ENCODE measurements at regions not wholly inside any gene's neighbourhood (a gene's known extent, or its start where the extent isn't known, plus 50 kb on each side); places are given as distances from the start of the nearest gene placed in this dataset.

GRCh38 chr6:4672772-4673171, 103.4 kb upstream of the CDYL start:
- Histone ChIP-seq H3K4me1 (ENCODE audit: control insufficient read depth in 1 of 2, insufficient read depth in 2 of 2, low read length in 2 of 2) (peaks cover 0 to 5% of the 10 kb centered on the region in 2 experiments), H3K36me3 (ENCODE audit: control insufficient read depth in 1 of 2, insufficient read depth in 2 of 2, low read length in 2 of 2) (no peaks in the 10 kb centered on the region)

DNA sequence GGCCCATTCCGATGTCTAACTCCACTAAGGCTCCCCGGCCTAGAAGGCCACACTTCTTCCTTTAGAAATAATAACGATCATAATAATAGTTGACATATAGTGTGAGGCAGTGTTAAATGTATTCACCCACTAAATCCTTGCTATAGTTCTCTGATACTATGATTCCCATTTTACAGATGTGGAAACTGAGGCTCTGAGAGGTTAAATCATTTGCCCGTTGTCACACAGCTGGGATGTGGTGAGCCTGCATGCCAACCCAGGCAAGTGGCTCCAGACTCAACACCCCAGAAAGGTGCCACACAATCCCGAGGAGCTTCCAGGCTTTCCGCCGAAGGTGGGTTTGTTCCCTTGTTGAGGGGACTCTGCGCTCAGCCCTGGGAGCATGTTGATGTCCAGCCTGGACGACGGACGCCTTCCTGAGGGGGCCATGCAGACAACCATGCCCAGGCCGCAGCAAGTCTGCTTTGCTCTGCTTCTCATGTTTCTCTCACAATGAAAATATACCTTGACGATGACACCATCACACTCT, 104.6 kb upstream of the CDYL start:
- Histone ChIP-seq H3K4me2 (ENCODE audit: low read length) (no peak overlapping the region), H3K4me1 (ENCODE audit: control insufficient read depth in 1 of 2, insufficient read depth in 2 of 2, low read length in 2 of 2) (no peaks in the 10 kb centered on the region), H3K4me3 (ENCODE audit: low read depth, low read length) (no peak overlapping the region), H2BK5ac (ENCODE audit: low read depth, low read length, poor library complexity) (no peak overlapping the region), H3K79me2 (ENCODE audit: control insufficient read depth, insufficient read depth, low read length, poor library complexity) (no peaks in the 10 kb centered on the region), H3K9ac (ENCODE audit: low read length) (no peak overlapping the region), H4K91ac (ENCODE audit: low read depth, low read length) (no peak overlapping the region), H3K36me3 (ENCODE audit: control insufficient read depth in 1 of 2, insufficient read depth in 2 of 2, low read length in 2 of 2) (no peaks in the 10 kb centered on the region), H3K18ac (ENCODE audit: low read length) (no peak overlapping the region), H3K9me3 (ENCODE audit: insufficient read depth, low read depth, low read length) (no peaks in the 10 kb centered on the region), H3K27me3 (ENCODE audit: insufficient read depth, low read length) (no peaks in the 10 kb centered on the region), H3K4ac (ENCODE audit: low read depth, low read length) (no peak overlapping the region), H3K23ac (ENCODE audit: low read length) (no peak overlapping the region), H3K79me1 (ENCODE audit: low read length) (no peaks in the 10 kb centered on the region), H2BK120ac (ENCODE audit: insufficient read depth, low read length, poor library complexity) (no peak overlapping the region), H4K12ac (ENCODE audit: low read depth, low read length) (no peak overlapping the region), H3K27ac (ENCODE audit: low read depth, low read length) (no peak overlapping the region), H2AK5ac (ENCODE audit: low read length) (no peak overlapping the region), H4K8ac (ENCODE audit: low read depth, low read length) (no peak overlapping the region), H2AFZ (ENCODE audit: insufficient read depth, low read length, poor library complexity) (no peak overlapping the region), H3K14ac (ENCODE audit: low read length) (no peak overlapping the region), H2BK12ac (ENCODE audit: low read length) (no peak overlapping the region)
- DNase-seq = no peak
- WGBS (ENCODE audit: extremely low coverage, insufficient coverage, insufficient read length) = no CpG with 5 or more reads among the region's 13 CpGs

More at GRCh38 chr6:4672772-4673171, 103.4 kb upstream of the CDYL start:
- H3K4me3 ChIP-seq (ENCODE audit: low read depth, low read length) = no peak overlapping the region
- H2BK120ac ChIP-seq (ENCODE audit: insufficient read depth, low read length, poor library complexity) = no peak overlapping the region
- no peak overlapping the region for H4K8ac ChIP-seq (ENCODE audit: low read depth, low read length)
- H3K79me1 ChIP-seq (ENCODE audit: low read length) = no peaks in the 10 kb centered on the region
- H2BK5ac ChIP-seq (ENCODE audit: low read depth, low read length, poor library complexity) = no peak overlapping the region
- no peak overlapping the region for H2AFZ ChIP-seq (ENCODE audit: insufficient read depth, low read length, poor library complexity)
- H3K23ac ChIP-seq (ENCODE audit: low read length) = no peak overlapping the region
- H3K18ac ChIP-seq (ENCODE audit: low read length) = no peak overlapping the region
- H3K27me3 ChIP-seq (ENCODE audit: insufficient read depth, low read length) = no peaks in the 10 kb centered on the region
- no peak overlapping the region for H3K4ac ChIP-seq (ENCODE audit: low read depth, low read length)
- no peak overlapping the region for H4K91ac ChIP-seq (ENCODE audit: low read depth, low read length)
- no peak overlapping the region for H3K27ac ChIP-seq (ENCODE audit: low read depth, low read length)
- H2BK12ac ChIP-seq (ENCODE audit: low read length) = peak overlapping the region; percentile 11
- H4K12ac ChIP-seq (ENCODE audit: low read depth, low read length) = no peak overlapping the region
- no peak overlapping the region for H3K14ac ChIP-seq (ENCODE audit: low read length)
- no peak overlapping the region for H3K9ac ChIP-seq (ENCODE audit: low read length)
- no peaks in the 10 kb centered on the region for H3K79me2 ChIP-seq (ENCODE audit: control insufficient read depth, insufficient read depth, low read length, poor library complexity)
- H2AK5ac ChIP-seq (ENCODE audit: low read length) = no peak overlapping the region
- no CpG with 5 or more reads among the region's 3 CpGs for WGBS (ENCODE audit: extremely low coverage, insufficient coverage, insufficient read length)
- DNase-seq = peak; percentile 48 to 88
- H3K4me2 ChIP-seq (ENCODE audit: low read length) = no peak overlapping the region
- H3K9me3 ChIP-seq (ENCODE audit: insufficient read depth, low read depth, low read length) = no peaks in the 10 kb centered on the region

GRCh38 chr6:4670824-4671409, 105.3 kb upstream of the CDYL start:
- no peak overlapping the region for H3K27ac ChIP-seq (ENCODE audit: low read depth, low read length)
- H2AK5ac ChIP-seq (ENCODE audit: low read length) = no peak overlapping the region
- H3K4me3 ChIP-seq (ENCODE audit: low read depth, low read length) = no peak overlapping the region
- no peak overlapping the region for H2BK5ac ChIP-seq (ENCODE audit: low read depth, low read length, poor library complexity)
- H3K9ac ChIP-seq (ENCODE audit: low read length) = no peak overlapping the region
- no peaks in the 10 kb centered on the region for H3K27me3 ChIP-seq (ENCODE audit: insufficient read depth, low read length)
- H3K4ac ChIP-seq (ENCODE audit: low read depth, low read length) = no peak overlapping the region
- H4K8ac ChIP-seq (ENCODE audit: low read depth, low read length) = no peak overlapping the region
- no peak for DNase-seq
- H3K79me2 ChIP-seq (ENCODE audit: control insufficient read depth, insufficient read depth, low read length, poor library complexity) = no peaks in the 10 kb centered on the region
- no peak overlapping the region for H3K4me2 ChIP-seq (ENCODE audit: low read length)
- H2BK12ac ChIP-seq (ENCODE audit: low read length) = no peak overlapping the region
- no peak overlapping the region for H4K91ac ChIP-seq (ENCODE audit: low read depth, low read length)
- H3K9me3 ChIP-seq (ENCODE audit: insufficient read depth, low read depth, low read length) = no peaks in the 10 kb centered on the region
- no peaks in the 10 kb centered on the region for H3K79me1 ChIP-seq (ENCODE audit: low read length)
- no peaks in the 10 kb centered on the region for H3K36me3 ChIP-seq (ENCODE audit: control insufficient read depth in 1 of 2, insufficient read depth in 2 of 2, low read length in 2 of 2)
- no peak overlapping the region for H3K18ac ChIP-seq (ENCODE audit: low read length)
- WGBS (ENCODE audit: extremely low coverage, insufficient coverage, insufficient read length) = no CpG with 5 or more reads among the region's 2 CpGs
- H3K4me1 ChIP-seq (ENCODE audit: control insufficient read depth in 1 of 2, insufficient read depth in 2 of 2, low read length in 2 of 2) = no peaks in the 10 kb centered on the region
- no peak overlapping the region for H2BK120ac ChIP-seq (ENCODE audit: insufficient read depth, low read length, poor library complexity)
- H3K23ac ChIP-seq (ENCODE audit: low read length) = no peak overlapping the region
- no peak overlapping the region for H3K14ac ChIP-seq (ENCODE audit: low read length)
- no peak overlapping the region for H4K12ac ChIP-seq (ENCODE audit: low read depth, low read length)
- no peak overlapping the region for H2AFZ ChIP-seq (ENCODE audit: insufficient read depth, low read length, poor library complexity)

- H2BK12ac ChIP-seq (ENCODE audit: low read length) = no peak overlapping the region
- no peak overlapping the region for H2BK120ac ChIP-seq (ENCODE audit: insufficient read depth, low read length, poor library complexity)
- no peaks in the 10 kb centered on the region for H3K36me3 ChIP-seq (ENCODE audit: control insufficient read depth in 1 of 2, insufficient read depth in 2 of 2, low read length in 2 of 2)
- no peaks in the 10 kb centered on the region for H3K9me3 ChIP-seq (ENCODE audit: insufficient read depth, low read depth, low read length)
- no peak overlapping the region for H4K8ac ChIP-seq (ENCODE audit: low read depth, low read length)
- no peak overlapping the region for H3K18ac ChIP-seq (ENCODE audit: low read length)
- H3K79me2 ChIP-seq (ENCODE audit: control insufficient read depth, insufficient read depth, low read length, poor library complexity) = no peaks in the 10 kb centered on the region
- no peaks in the 10 kb centered on the region for H3K27me3 ChIP-seq (ENCODE audit: insufficient read depth, low read length)
- H3K14ac ChIP-seq (ENCODE audit: low read length) = no peak overlapping the region
- no peak overlapping the region for H3K4me2 ChIP-seq (ENCODE audit: low read length)
- no peak overlapping the region for H2AFZ ChIP-seq (ENCODE audit: insufficient read depth, low read length, poor library complexity)
- H3K4me1 ChIP-seq (ENCODE audit: control insufficient read depth in 1 of 2, insufficient read depth in 2 of 2, low read length in 2 of 2) = no peaks in the 10 kb centered on the region
- H2AK5ac ChIP-seq (ENCODE audit: low read length) = no peak overlapping the region
- no peaks in the 10 kb centered on the region for H3K79me1 ChIP-seq (ENCODE audit: low read length)
- H3K9ac ChIP-seq (ENCODE audit: low read length) = no peak overlapping the region
- H4K91ac ChIP-seq (ENCODE audit: low read depth, low read length) = no peak overlapping the region
- DNase-seq = no peak
- H3K27ac ChIP-seq (ENCODE audit: low read depth, low read length) = no peak overlapping the region
- WGBS (ENCODE audit: extremely low coverage, insufficient coverage, insufficient read length) = no CpG with 5 or more reads among the region's 10 CpGs
- no peak overlapping the region for H2BK5ac ChIP-seq (ENCODE audit: low read depth, low read length, poor library complexity)
- H3K4ac ChIP-seq (ENCODE audit: low read depth, low read length) = no peak overlapping the region
- no peak overlapping the region for H3K23ac ChIP-seq (ENCODE audit: low read length)
- no peak overlapping the region for H4K12ac ChIP-seq (ENCODE audit: low read depth, low read length)
- no peak overlapping the region for H3K4me3 ChIP-seq (ENCODE audit: low read depth, low read length)
These were observed 105.9 kb upstream of the CDYL start for GRCh38 chr6:4670290-4670689.
